IMR-90 (cell line): ENCODE measurements at regions not wholly inside any gene's neighbourhood (a gene's known extent, or its start where the extent isn't known, plus 50 kb on each side); places are given as distances from the start of the nearest gene placed in this dataset.

ENCODE experiments used
- ATAC-seq: fragments of 200-7000 bp; cut with Tn5 transposase; 2 replicates; pipeline ENCODE4 v1.9.1; 2020; ENCODE audit warnings: low read depth, mild to moderate bottlenecking, moderate library complexity
- BruUV-seq: library from RNA; stranded (reverse); fragments of 400-500 nt; replicated peaks from 2 replicates; lab custom pipeline; 2021; lab: Mats Ljungman, UMichigan
- CTCF ChIA-PET: fragments of 300-600 bp; formaldehyde crosslinking; extraction: SDS; loops from one replicate; lab custom pipeline; 2021; ENCODE audit warnings: antibody characterized with exemption; lab: Yijun Ruan, JAX
- POLR2A ChIA-PET: fragments of 300-600 bp; sonication (Branson Sonifier 250); formaldehyde crosslinking; loops from one replicate; lab custom pipeline; 2022; ENCODE audit warnings: antibody characterized with exemption; ENCODE audit not compliant: unreplicated experiment; lab: Charles Lee
- DNase-seq: peaks from one replicate; pipeline ENCODE4 v3.0.0; 2013
- H2AFZ ChIP-seq: replicated peaks from 2 replicates; pipeline ENCODE3; 2013; ENCODE audit warnings: low read length, mild to moderate bottlenecking; ENCODE audit not compliant: poor library complexity
- H2AK5ac ChIP-seq: 2 replicates; pipeline ENCODE4 v1.6.1; 2013; ENCODE audit warnings: low read depth, low read length, inconsistent platforms
- H2AK9ac ChIP-seq: replicated peaks from 2 replicates; pipeline ENCODE3; 2013; ENCODE audit warnings: mild to moderate bottlenecking, low read depth, low read length, moderate library complexity; ENCODE audit not compliant: poor library complexity
- H2BK120ac ChIP-seq: 2 replicates; pipeline ENCODE4 v1.6.1; 2013; ENCODE audit warnings: low read depth, low read length, inconsistent platforms
- H2BK15ac ChIP-seq: 3 replicates; pipeline ENCODE4 v1.6.1; 2013; ENCODE audit warnings: low read depth, low read length, inconsistent platforms
- H2BK20ac ChIP-seq: 2 replicates; pipeline ENCODE4 v1.6.1; 2013; ENCODE audit warnings: low read depth, mild to moderate bottlenecking, inconsistent platforms, low read length, moderate library complexity
- H2BK5ac ChIP-seq: 2 replicates; pipeline ENCODE4 v1.6.1; 2013; ENCODE audit warnings: mild to moderate bottlenecking, low read depth, low read length, inconsistent platforms; ENCODE audit not compliant: poor library complexity, severe bottlenecking
- H3K14ac ChIP-seq: replicated peaks from 2 replicates; pipeline ENCODE4 v1.6.1; 2013; ENCODE audit warnings: low read depth, low read length, inconsistent platforms
- H3K18ac ChIP-seq: 2 replicates; pipeline ENCODE4 v1.6.1; 2013; ENCODE audit warnings: low read depth, low read length, control low read depth
- H3K23ac ChIP-seq: 2 replicates; pipeline ENCODE4 v1.6.1; 2013; ENCODE audit warnings: low read depth, low read length, inconsistent platforms
- H3K27ac ChIP-seq: 2 replicates; pipeline ENCODE4 v1.5.1; 2013; ENCODE audit warnings: mild to moderate bottlenecking, control low read depth, low read length; ENCODE audit not compliant: insufficient read depth
- H3K27me3 ChIP-seq: 2 replicates; pipeline ENCODE4 v1.6.1; 2013; ENCODE audit warnings: low read length; ENCODE audit not compliant: control insufficient read depth, insufficient read depth
- H3K36me3 ChIP-seq: 2 replicates; pipeline ENCODE4 v1.6.1; 2013; ENCODE audit warnings: low read length, mixed read lengths; ENCODE audit not compliant: control insufficient read depth, insufficient read depth
- H3K4ac ChIP-seq: 2 replicates; pipeline ENCODE4 v1.6.1; 2013; ENCODE audit warnings: low read depth, low read length, inconsistent platforms
- H3K4me1 ChIP-seq: 2 replicates; pipeline ENCODE4 v1.6.1; 2013; ENCODE audit warnings: low read length, mixed read lengths; ENCODE audit not compliant: control insufficient read depth, insufficient read depth
- H3K4me2 ChIP-seq: 2 replicates; pipeline ENCODE4 v1.6.1; 2013; ENCODE audit warnings: low read depth, mild to moderate bottlenecking, control low read depth, low read length, moderate library complexity
- H3K4me3 ChIP-seq: 2 replicates; pipeline ENCODE4 v1.5.1; 2013; ENCODE audit warnings: low read depth, mild to moderate bottlenecking, control low read depth, low read length, moderate library complexity; ENCODE audit not compliant: insufficient read depth
- H3K56ac ChIP-seq: 2 replicates; pipeline ENCODE4 v1.6.1; 2013; ENCODE audit warnings: low read length, inconsistent platforms; ENCODE audit not compliant: insufficient read depth; ENCODE audit errors: extremely low read depth
- H3K79me1 ChIP-seq, 2 experiments: 2 replicates each; pipeline ENCODE4 v1.6.1; 2013; ENCODE audit warnings: low read length in 2 of 2, inconsistent platforms in 1 of 2, low read depth in 1 of 2
- H3K9ac ChIP-seq: 2 replicates; pipeline ENCODE4 v1.6.1; 2013; ENCODE audit warnings: low read depth, low read length, control low read depth
- H3K9me1 ChIP-seq: 2 replicates; pipeline ENCODE4 v1.6.1; 2013; ENCODE audit warnings: low read length, inconsistent platforms; ENCODE audit not compliant: insufficient read depth
- H3K9me3 ChIP-seq: 2 replicates; pipeline ENCODE4 v1.6.1; 2013; ENCODE audit warnings: low read length; ENCODE audit not compliant: control insufficient read depth, insufficient read depth
- H4K20me1 ChIP-seq: 2 replicates; pipeline ENCODE4 v1.6.1; 2013; ENCODE audit warnings: low read length, inconsistent platforms; ENCODE audit not compliant: insufficient read depth
- H4K5ac ChIP-seq: 2 replicates; pipeline ENCODE4 v1.6.1; 2013; ENCODE audit warnings: mild to moderate bottlenecking, low read depth, low read length, control low read depth
- H4K8ac ChIP-seq, 2 experiments: 2 replicates each; pipeline ENCODE4 v1.6.1; 2013; ENCODE audit warnings: low read depth in 2 of 2, low read length in 2 of 2, control low read depth in 1 of 2, inconsistent platforms in 1 of 2
- H4K91ac ChIP-seq: 2 replicates; pipeline ENCODE4 v1.6.1; 2013; ENCODE audit warnings: low read depth, low read length, inconsistent platforms; ENCODE audit not compliant: insufficient read depth
- FOS ChIP-seq: fragments of 150-350 bp; IDR thresholded peaks from 2 replicates; pipeline ENCODE4 v1.6.1; 2016; ENCODE audit warnings: low read depth, low read length
- MAZ ChIP-seq: IDR thresholded peaks from 2 replicates; pipeline ENCODE4 v1.6.1; 2012; ENCODE audit warnings: low read depth, mild to moderate bottlenecking, low read length, improper control_type of control experiment, moderate library complexity, borderline replicate concordance
- RAD21 ChIP-seq: IDR thresholded peaks from 2 replicates; pipeline ENCODE4 v1.6.1; 2012; ENCODE audit warnings: low read length, improper control_type of control experiment
- dilution Hi-C: fragments of 300-500 bp; cut with HindIII; formaldehyde crosslinking; loops from one replicate; pipeline ENCODE4 v1.14.3; 2018; ENCODE audit warnings: low sequenced_read_pairs; ENCODE audit not compliant: unreplicated experiment
- in situ Hi-C: fragments of 300-500 bp; cut with MboI; formaldehyde crosslinking; loops from 3 replicates; pipeline ENCODE4 v1.14.3; 2019; ENCODE audit warnings: low sequenced_read_pairs, inconsistent platforms, mixed read lengths
- intact Hi-C: fragments of 100-400 bp; cut with micrococcal nuclease; formaldehyde crosslinking; loops from 2 replicates; pipeline ENCODE4 v1.10.0; 2022

DNA sequence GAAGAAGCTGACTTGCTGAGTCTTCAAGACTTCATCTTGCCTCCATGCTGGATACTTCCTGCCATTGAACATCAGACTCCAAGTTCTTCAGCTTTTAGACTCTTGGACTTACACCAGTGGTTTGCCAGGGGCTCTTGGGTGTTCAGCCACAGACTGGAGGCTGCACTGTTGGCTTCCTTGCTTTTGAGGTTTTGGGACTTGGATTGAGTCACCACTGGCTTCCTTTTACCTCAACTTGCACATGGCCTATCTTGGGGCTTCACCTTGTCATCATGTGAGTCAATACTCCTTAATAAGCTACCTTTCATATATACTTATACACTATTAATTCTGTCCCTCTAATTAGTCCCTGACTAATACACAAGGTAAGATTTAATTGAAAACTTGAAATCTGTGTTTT lies 361.7 kb upstream of the SEMA3C start:
- no peak overlapping the region for H3K23ac ChIP-seq
- H2BK20ac ChIP-seq = no peak overlapping the region
- H3K56ac ChIP-seq = no peak overlapping the region
- no peaks in the 10 kb centered on the region for H3K79me1 ChIP-seq
- no peak overlapping the region for H2BK15ac ChIP-seq
- H2AK5ac ChIP-seq = no peak overlapping the region
- no peak overlapping the region for H2BK120ac ChIP-seq
- BruUV-seq = no TSS peak
- no peak overlapping the region for H4K5ac ChIP-seq
- no peak overlapping the region for H3K27ac ChIP-seq
- in situ Hi-C loops (no loop called here), dilution Hi-C loops (no loop called here), intact Hi-C loops (loop anchor here (5.0 to 10.0 kb wide), 2 partner anchors 164 to 672 kb away; no protein-coding TSS in a partner anchor)
- no peak for ATAC-seq
- no peak overlapping the region for H3K18ac ChIP-seq
- H2BK5ac ChIP-seq = no peak overlapping the region
- H2AFZ ChIP-seq = no peak overlapping the region
- DNase-seq = no peak
- no peaks in the 10 kb centered on the region; the same call in 1 of the 2 replicates for H3K9me3 ChIP-seq
- H3K27me3 ChIP-seq = no peaks in the 10 kb centered on the region
- POLR2A ChIA-PET = no interaction called here
- no peak overlapping the region for H3K4ac ChIP-seq
- no peak overlapping the region for H3K4me2 ChIP-seq
- no peak overlapping the region for H3K14ac ChIP-seq
- 0 out of 2 replicates have a peak, but pooled peaks cover 2% of the 10 kb centered on the region for H3K4me1 ChIP-seq
- H4K8ac ChIP-seq = no peak overlapping the region
- no peaks in the 10 kb centered on the region for H4K20me1 ChIP-seq
- no peak overlapping the region for H3K9ac ChIP-seq
- H4K91ac ChIP-seq = no peak overlapping the region
- H3K36me3 ChIP-seq = no peaks in the 10 kb centered on the region
- no peaks in the 10 kb centered on the region for H3K9me1 ChIP-seq
- H3K4me3 ChIP-seq = no peak overlapping the region
- CTCF ChIA-PET = no interaction called here
- no peak for TF ChIP-seq FOS
- no peak for TF ChIP-seq MAZ
- TF ChIP-seq RAD21 = no peak
- H2AK9ac ChIP-seq = no peak overlapping the region
